AG04450 (cell line): ENCODE measurements at regions not wholly inside any gene's neighbourhood (a gene's known extent, or its start where the extent isn't known, plus 50 kb on each side); places are given as distances from the start of the nearest gene placed in this dataset.

Experiments used
- CTCF ChIA-PET: fragments of 300-600, 350-600 bp; formaldehyde crosslinking; extraction: SDS; loops from one replicate; lab custom pipeline; 2022; ENCODE audit warnings: antibody characterized with exemption, inconsistent platforms; lab: Charles Lee
- POLR2A ChIA-PET: fragments of 350-600 bp; formaldehyde crosslinking; extraction: SDS; loops from one replicate; lab custom pipeline; 2021; ENCODE audit warnings: antibody characterized with exemption, inconsistent platforms; lab: Yijun Ruan, JAX
- DNase-seq: peaks from one replicate; pipeline ENCODE4 v3.0.0-alpha.2; 2011; ENCODE audit warnings: low read depth, low spot score
- H3K27ac ChIP-seq: one replicate; pipeline ENCODE4 v1.5.1; 2012; ENCODE audit warnings: low read depth, low read length, control low read depth
- H3K27me3 ChIP-seq: one replicate; pipeline ENCODE4 v1.6.0; 2012; ENCODE audit warnings: low read length; ENCODE audit not compliant: control insufficient read depth, insufficient read depth
- H3K4me3 ChIP-seq: 2 replicates; pipeline ENCODE4 v1.5.1; 2011; ENCODE audit warnings: mild to moderate bottlenecking, low read depth, low read length, control low read depth
- H3K9me3 ChIP-seq: 2 replicates; pipeline ENCODE4 v1.5.1; 2012; ENCODE audit warnings: low read length; ENCODE audit not compliant: control insufficient read depth, insufficient read depth
- CTCF ChIP-seq: IDR thresholded peaks from 2 replicates; pipeline ENCODE4 v1.5.1; 2011; ENCODE audit warnings: low read depth, low read length, control low read depth, inconsistent platforms

GRCh38 chr12:105706321-105706972 is 376.0 kb downstream of the C12orf75 start:
- DNase-seq = peak; percentile 4
- ChIA-PET CTCF (interaction anchor here (0.6 to 5.4 kb wide), 26 partner anchors 7 to 517 kb away, joined by 3 to 102 read pairs (median 4); no protein-coding TSS in a partner anchor), POLR2A (no interaction called here)
- no peak overlapping the region for H3K27ac ChIP-seq
- peaks cover under 1% of the 10 kb centered on the region for H3K27me3 ChIP-seq
- H3K9me3 ChIP-seq = no peaks in the 10 kb centered on the region
- no peak for TF ChIP-seq CTCF
- H3K4me3 ChIP-seq = no peak overlapping the region

GRCh38 chr12:105706973-105707334 is 376.5 kb downstream of the C12orf75 start:
- no peaks in the 10 kb centered on the region for H3K9me3 ChIP-seq
- H3K4me3 ChIP-seq = no peak overlapping the region
- no peak for TF ChIP-seq CTCF
- no peak overlapping the region for H3K27ac ChIP-seq
- peaks cover 6% of the 10 kb centered on the region for H3K27me3 ChIP-seq
- no peak for DNase-seq
- ChIA-PET CTCF (interaction anchor here (0.9 to 5.4 kb wide), 5 partner anchors 17 to 435 kb away, joined by 3 to 102 read pairs (median 6); no protein-coding TSS in a partner anchor), POLR2A (no interaction called here)

- TF ChIP-seq CTCF = no peak
- CTCF ChIA-PET = interaction anchor here (0.6 to 1.8 kb wide), 2 partner anchors 8 to 41 kb away, joined by 3 to 12 read pairs; no protein-coding TSS in a partner anchor
- no peak overlapping the region for H3K4me3 ChIP-seq
- no peak overlapping the region for H3K27ac ChIP-seq
- DNase-seq = no peak
- no peaks in the 10 kb centered on the region for H3K9me3 ChIP-seq
- POLR2A ChIA-PET = no interaction called here
- peaks cover 18% of the 10 kb centered on the region for H3K27me3 ChIP-seq
These were observed 383.3 kb downstream of the C12orf75 start for GRCh38 chr12:105713606-105714305.

- Histone ChIP-seq H3K4me3 (no peak overlapping the region), H3K27me3 (peaks cover 15% of the 10 kb centered on the region), H3K9me3 (no peaks in the 10 kb centered on the region), H3K27ac (no peak overlapping the region)
- TF ChIP-seq CTCF = no peak
- POLR2A ChIA-PET = no interaction called here
- CTCF ChIA-PET = no interaction called here
- DNase-seq = no peak
These were observed 386.1 kb downstream of the C12orf75 start for GRCh38 chr12:105716621-105717020.
